GM19455 (cell line): ENCODE measurements at regions not wholly inside any gene's neighbourhood (a gene's known extent, or its start where the extent isn't known, plus 50 kb on each side); places are given as distances from the start of the nearest gene placed in this dataset.
"Not testable (repeated sequence)": the region's sequence is repeated elsewhere in the genome, so short reads cannot be mapped to it uniquely, and the experiment has no call there.

Source experiments
- ATAC-seq: cut with Tn5 transposase; IDR thresholded peaks from one replicate; pipeline ENCODE4 v1.9.1; 2021; ENCODE audit not compliant: unreplicated experiment

GRCh38 chr13:22903925-22904324 lies 276.9 kb upstream of the SGCG start:
- no peak for ATAC-seq

DNA sequence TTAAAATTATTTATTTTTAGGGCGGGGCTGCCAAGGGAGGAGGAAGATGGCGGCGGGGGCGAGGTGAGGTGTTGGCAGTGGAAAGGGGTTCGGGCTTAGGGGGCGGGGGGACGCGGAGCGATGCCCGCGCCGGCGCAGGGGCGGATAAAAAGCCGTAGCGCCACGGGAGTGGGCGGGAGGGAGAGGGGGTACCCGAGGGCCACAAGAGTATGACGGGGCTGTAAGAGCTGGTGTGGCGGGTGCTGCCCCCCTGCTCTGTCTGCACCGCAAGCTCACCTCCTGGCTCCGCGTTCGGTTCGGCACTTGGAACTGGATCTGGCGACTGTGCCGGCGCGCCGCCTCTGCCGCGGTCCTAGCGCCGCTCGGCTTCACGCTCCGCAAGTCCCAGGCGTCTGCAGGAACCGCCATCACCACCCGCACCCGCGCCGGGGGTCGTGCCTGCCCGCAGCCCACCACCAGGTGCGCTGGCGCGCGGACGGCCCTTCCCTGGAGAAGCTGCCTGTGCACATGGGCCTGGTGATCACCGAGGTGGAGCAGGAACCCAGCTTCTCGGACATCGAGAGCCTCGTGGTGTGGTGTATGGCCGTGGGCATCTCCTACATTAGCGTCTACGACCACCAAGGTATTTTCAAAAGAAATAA lies 265.2 kb upstream of the SGCG start:
- ATAC-seq, result no peak

DNA sequence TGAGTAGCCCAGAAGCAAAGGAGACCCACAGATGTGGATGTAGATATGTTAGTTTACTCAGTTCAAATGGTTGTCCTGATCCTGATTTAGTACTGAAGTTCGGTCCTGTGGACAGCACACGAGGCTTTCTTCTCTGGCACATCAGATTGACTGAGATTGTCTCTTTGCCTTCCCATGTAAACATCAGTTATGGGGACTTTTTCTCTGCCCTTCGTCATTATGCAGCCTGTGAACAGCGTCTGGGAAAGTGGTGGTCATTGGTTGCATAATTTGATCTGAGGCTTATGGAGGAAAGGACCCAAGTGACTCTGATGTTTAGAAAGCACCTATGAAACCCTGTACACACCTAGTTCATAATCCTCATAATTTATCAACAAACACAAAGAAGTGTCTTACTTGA lies 264.5 kb upstream of the SGCG start:
- ATAC-seq, result not testable (repeated sequence)

GRCh38 chr13:22925881-22926747 lies 254.7 kb upstream of the SGCG start:
- ATAC-seq, result no peak

- no peak for ATAC-seq
Measured at GRCh38 chr13:22926748-22927400, 253.9 kb upstream of the SGCG start.

GRCh38 chr13:22927845-22928244 lies 252.9 kb upstream of the SGCG start:
- not testable (repeated sequence) for ATAC-seq

- ATAC-seq, result no peak
Measured at GRCh38 chr13:22929381-22930126, 251.2 kb upstream of the SGCG start.

GRCh38 chr13:22931576-22931975 lies 249.2 kb upstream of the SGCG start:
- ATAC-seq, result no peak

DNA sequence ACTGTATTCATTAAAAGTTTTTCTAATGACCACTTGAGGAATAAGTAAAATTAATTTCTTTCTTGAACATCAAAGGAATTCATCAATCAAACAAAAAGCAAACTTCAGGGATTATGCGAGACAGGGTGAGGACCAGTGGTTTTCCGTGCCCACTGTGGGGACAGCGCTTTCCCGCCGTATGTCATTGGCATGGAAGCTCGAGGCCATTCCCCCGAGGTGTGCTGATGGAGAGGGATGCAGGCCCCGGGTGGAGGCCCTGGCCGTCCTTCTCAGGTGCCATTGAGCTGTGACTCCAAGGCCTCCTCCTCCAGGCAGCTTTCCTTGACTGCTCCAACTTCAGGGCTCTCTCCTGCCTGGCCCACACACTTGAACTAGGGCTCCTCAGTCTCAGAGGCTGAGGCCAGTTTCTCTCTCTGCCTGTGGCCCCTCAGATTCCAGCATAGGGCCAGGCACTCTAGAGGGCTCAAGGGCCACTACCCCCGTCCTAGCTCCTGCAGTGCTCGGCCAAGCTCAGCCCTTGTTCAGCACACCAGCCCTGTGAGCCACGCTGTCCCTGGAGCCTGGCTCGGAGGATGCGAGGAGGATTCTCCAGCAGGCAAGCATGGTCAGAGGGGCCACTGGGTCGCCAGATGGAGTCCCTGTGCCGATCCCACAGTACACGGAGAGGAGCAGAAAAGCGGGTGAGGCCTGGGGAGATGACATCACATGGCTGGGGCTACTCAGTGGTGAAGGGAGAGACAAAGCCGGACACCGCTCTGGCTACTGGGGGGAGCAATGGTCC lies 248.0 kb upstream of the SGCG start:
- not testable (repeated sequence) for ATAC-seq

- no peak for ATAC-seq
Measured at GRCh38 chr13:22933571-22934181, 247.1 kb upstream of the SGCG start.

GRCh38 chr13:22934744-22935523 lies 245.8 kb upstream of the SGCG start:
- ATAC-seq, result no peak

DNA sequence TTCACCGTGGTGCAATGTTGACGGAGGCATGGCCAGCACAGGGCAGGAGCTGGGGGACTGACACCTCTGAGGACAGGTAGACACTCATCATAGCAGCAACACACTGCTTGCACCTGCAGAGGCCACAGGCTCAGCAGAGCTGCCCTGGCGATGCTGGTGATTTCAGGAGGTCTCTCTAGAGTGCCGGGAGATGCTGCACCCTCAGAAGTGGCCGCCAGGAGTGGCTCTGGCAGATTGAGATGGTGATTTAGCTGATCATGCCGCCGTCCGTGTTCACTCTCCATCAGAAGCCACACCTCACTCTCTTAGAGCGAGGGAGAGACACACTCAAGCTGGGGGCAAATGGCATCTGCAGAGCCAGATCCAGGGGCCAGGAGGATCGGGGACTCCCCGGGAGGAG lies 244.6 kb upstream of the SGCG start:
- ATAC-seq, result no peak

- no peak for ATAC-seq
Measured at GRCh38 chr13:22937241-22937640, 243.5 kb upstream of the SGCG start.

DNA sequence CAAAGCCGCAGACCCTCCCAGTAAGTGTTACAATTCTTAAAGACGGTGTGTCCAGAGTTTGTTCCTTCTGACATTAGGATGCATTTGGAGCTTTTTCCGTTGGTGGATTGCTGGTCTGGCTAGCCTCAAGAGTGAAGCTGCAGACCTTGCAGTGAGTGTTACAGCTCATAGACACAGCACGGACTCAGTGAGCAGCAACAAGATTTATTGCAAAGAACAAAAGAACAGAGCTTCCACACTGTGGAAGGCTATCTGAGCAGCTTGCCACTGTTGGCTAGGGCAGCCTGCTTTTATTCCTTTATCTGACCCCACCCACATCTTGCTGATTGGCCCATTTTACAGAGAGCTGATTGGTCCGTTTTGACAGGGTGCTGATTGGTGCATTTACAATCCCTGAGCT lies 242.8 kb upstream of the SGCG start:
- no peak for ATAC-seq

DNA sequence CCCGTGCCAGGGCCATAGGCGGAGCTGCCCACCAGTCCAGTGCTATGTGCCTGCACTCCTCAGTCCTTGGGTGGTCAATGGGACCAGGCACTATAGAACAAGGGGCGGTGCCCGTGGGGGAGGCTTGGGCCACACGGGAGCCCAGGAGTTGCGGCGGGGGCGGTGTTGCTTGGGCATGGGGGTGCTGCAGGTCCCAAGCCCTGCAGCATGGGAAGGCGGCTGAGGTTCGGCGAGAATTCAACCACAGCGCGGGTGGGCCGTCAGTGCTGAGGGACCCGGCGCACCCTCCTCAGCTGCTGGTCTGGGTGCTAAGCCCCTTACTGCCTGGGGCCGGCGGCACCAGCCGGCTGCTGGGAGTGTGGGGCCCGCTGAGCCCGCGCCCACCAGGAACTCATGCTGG lies 242.2 kb upstream of the SGCG start:
- no peak for ATAC-seq

DNA sequence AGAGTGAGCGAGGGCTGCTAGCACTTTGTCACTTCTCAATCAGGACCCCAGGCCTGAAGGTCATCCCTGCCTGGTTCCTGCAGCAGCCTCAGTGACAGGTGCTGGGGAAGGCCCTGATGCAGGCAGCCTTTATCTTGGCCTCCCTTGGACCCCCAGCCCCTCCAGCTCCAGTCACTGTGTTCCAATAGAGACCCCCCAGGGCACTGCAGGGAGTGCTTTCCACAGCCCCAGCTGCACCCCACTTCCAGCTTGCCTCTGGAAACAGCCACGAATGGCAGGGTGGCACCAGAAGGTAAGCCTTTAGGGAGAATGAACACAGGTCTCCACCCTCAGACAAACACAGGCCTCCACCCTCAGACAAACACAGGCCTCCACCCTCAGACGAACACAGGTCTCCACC lies 241.6 kb upstream of the SGCG start:
- no peak for ATAC-seq

- ATAC-seq, result no peak
Measured at GRCh38 chr13:22940090-22940710, 240.6 kb upstream of the SGCG start.

GRCh38 chr13:22940736-22941135 lies 240.0 kb upstream of the SGCG start:
- ATAC-seq, result no peak

DNA sequence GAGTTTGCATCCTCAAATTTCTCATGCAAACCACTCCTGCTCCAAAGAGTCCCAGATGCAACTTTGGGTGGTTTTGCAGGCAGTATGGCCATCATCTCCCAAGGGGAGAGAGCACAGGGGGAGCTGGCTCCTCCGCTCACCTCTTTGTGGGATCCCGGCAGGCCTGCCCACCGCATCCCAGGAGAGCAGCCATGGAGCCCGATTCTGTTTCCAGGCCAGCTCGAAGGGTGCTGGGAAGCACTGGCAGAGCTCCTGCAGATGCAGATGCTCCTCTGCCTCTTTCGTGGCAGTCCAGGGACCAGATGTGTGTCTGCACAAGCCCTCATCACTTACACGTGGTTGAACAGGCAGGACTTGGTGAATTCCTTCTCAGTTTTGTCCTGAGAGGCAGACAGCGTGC lies 239.3 kb upstream of the SGCG start:
- not testable (repeated sequence) for ATAC-seq
